OCI-LY1 (cell line): ENCODE measurements at regions not wholly inside any gene's neighbourhood (a gene's known extent, or its start where the extent isn't known, plus 50 kb on each side); places are given as distances from the start of the nearest gene placed in this dataset.

ENCODE experiments used
- H2AFZ ChIP-seq: fragments of 200-600 bp; sonication (generic), shearing (Covaris generic); 2 replicates; pipeline ENCODE4 v1.6.0; 2014; ENCODE audit warnings: antibody characterized with exemption, mild to moderate bottlenecking, low read length
- H3F3A ChIP-seq: fragments of 200-600 bp; sonication (generic), shearing (Covaris generic); 2 replicates; pipeline ENCODE4 v1.6.0; 2014; ENCODE audit warnings: mild to moderate bottlenecking, antibody characterized with exemption, low read length, moderate library complexity; ENCODE audit not compliant: insufficient read depth
- H3K27ac ChIP-seq: fragments of 200-600 bp; sonication (generic); 2 replicates; pipeline ENCODE4 v1.5.1; 2014; ENCODE audit warnings: low read length, mixed run types, mild to moderate bottlenecking, low read depth; ENCODE audit not compliant: poor library complexity, severe bottlenecking
- H3K27me3 ChIP-seq: fragments of 200-600 bp; sonication (generic); 2 replicates; pipeline ENCODE4 v1.6.0; 2014; ENCODE audit warnings: antibody characterized with exemption, mild to moderate bottlenecking, low read length, moderate library complexity; ENCODE audit not compliant: insufficient read depth
- H3K36me3 ChIP-seq: fragments of 200-600 bp; sonication (generic); 2 replicates; pipeline ENCODE4 v1.6.1; 2014; ENCODE audit warnings: mild to moderate bottlenecking, antibody characterized with exemption, low read length, moderate library complexity, mixed read lengths; ENCODE audit not compliant: insufficient read depth
- H3K4me1 ChIP-seq: fragments of 200-600 bp; sonication (generic); 2 replicates; pipeline ENCODE4 v1.5.1; 2014; ENCODE audit warnings: mild to moderate bottlenecking, low read length, moderate library complexity; ENCODE audit not compliant: insufficient read depth, severe bottlenecking
- H3K4me2 ChIP-seq: fragments of 200-600 bp; sonication (generic), shearing (Covaris generic); 2 replicates; pipeline ENCODE4 v1.6.1; 2014; ENCODE audit warnings: low read length
- H3K4me3 ChIP-seq: fragments of 200-600 bp; sonication (generic); 2 replicates; pipeline ENCODE4 v1.5.1; 2014; ENCODE audit warnings: low read length, low read depth, mild to moderate bottlenecking, mixed read lengths; ENCODE audit not compliant: poor library complexity, severe bottlenecking
- H3K79me2 ChIP-seq: fragments of 200-600 bp; shearing (Covaris generic); 2 replicates; pipeline ENCODE4 v1.6.1; 2016; ENCODE audit warnings: mixed run types, low read length, mixed read lengths; ENCODE audit not compliant: insufficient read depth
- H3K9ac ChIP-seq: fragments of 200-600 bp; sonication (generic), shearing (Covaris generic); 2 replicates; pipeline ENCODE4 v1.6.1; 2014; ENCODE audit warnings: mild to moderate bottlenecking, low read length, mixed read lengths
- H3K9me2 ChIP-seq: fragments of 200-600 bp; sonication (generic), shearing (Covaris generic); 2 replicates; pipeline ENCODE4 v1.6.1; 2014; ENCODE audit warnings: low read depth, mild to moderate bottlenecking, low read length, mixed read lengths
- H3K9me3 ChIP-seq: fragments of 200-600 bp; shearing (Covaris generic); 2 replicates; pipeline ENCODE4 v1.6.1; 2014; ENCODE audit warnings: low read length, mixed read lengths
- H4K20me1 ChIP-seq: fragments of 200-600 bp; sonication (generic), shearing (Covaris generic); 2 replicates; pipeline ENCODE4 v1.6.0; 2016; ENCODE audit warnings: mild to moderate bottlenecking, low read length; ENCODE audit not compliant: insufficient read depth
- CTCF ChIP-seq: fragments of 200-600 bp; sonication (generic), shearing (Covaris generic); IDR thresholded peaks from 2 replicates; pipeline ENCODE4 v1.5.1; 2017; ENCODE audit warnings: mild to moderate bottlenecking, antibody characterized with exemption, low read length, moderate library complexity, mixed read lengths
- EZH2 ChIP-seq: fragments of 200-600 bp; sonication (generic), shearing (Covaris generic); IDR thresholded peaks from 2 replicates; pipeline ENCODE4 v1.8.0; 2017; ENCODE audit warnings: borderline replicate concordance, mixed run types, mild to moderate bottlenecking, antibody characterized with exemption, low read length, moderate library complexity, mixed read lengths

GRCh38 chr7:95674101-95674500 is 77.8 kb upstream of the PDK4 start:
- no peaks in the 10 kb centered on the region for H3K27me3 ChIP-seq
- H3K9me2 ChIP-seq = no peaks in the 10 kb centered on the region
- no peaks in the 10 kb centered on the region for H3K9me3 ChIP-seq
- H3K4me2 ChIP-seq = no peak overlapping the region
- H3K9ac ChIP-seq = no peak overlapping the region
- no peaks in the 10 kb centered on the region for H4K20me1 ChIP-seq
- H3K36me3 ChIP-seq = no peaks in the 10 kb centered on the region
- TF ChIP-seq CTCF (no peak), EZH2 (no peak)
- H3K4me3 ChIP-seq = no peak overlapping the region
- H3K79me2 ChIP-seq = no peaks in the 10 kb centered on the region
- H2AFZ ChIP-seq = no peak overlapping the region
- H3F3A ChIP-seq = no peaks in the 10 kb centered on the region
- H3K27ac ChIP-seq = no peak overlapping the region
- H3K4me1 ChIP-seq = no peaks in the 10 kb centered on the region

DNA sequence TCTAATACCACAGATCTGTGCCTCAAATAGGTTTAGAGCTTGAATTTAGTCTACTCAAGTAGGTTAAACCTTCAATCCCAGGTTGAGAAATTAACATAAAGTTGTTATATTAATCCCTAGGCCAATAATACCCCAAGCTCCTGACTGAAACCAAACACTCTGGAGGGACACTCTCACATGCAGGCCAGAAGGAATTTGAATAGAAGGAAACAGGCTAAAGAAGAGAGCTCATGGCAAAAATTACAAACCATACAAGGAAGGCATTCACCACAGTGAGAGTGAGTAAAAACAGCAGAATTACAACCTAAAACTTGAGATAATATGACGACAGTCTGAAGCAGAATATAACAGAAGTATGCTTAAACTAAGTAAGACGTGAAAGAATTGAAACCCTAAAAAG is 76.1 kb upstream of the PDK4 start:
- no peak overlapping the region for H2AFZ ChIP-seq
- no peaks in the 10 kb centered on the region for H3K9me3 ChIP-seq
- no peaks in the 10 kb centered on the region for H4K20me1 ChIP-seq
- H3K27ac ChIP-seq = no peak overlapping the region
- H3K27me3 ChIP-seq = no peaks in the 10 kb centered on the region
- no peaks in the 10 kb centered on the region for H3F3A ChIP-seq
- no peak overlapping the region for H3K4me2 ChIP-seq
- no peaks in the 10 kb centered on the region for H3K79me2 ChIP-seq
- no peaks in the 10 kb centered on the region for H3K36me3 ChIP-seq
- no peak overlapping the region for H3K9ac ChIP-seq
- no peaks in the 10 kb centered on the region for H3K4me1 ChIP-seq
- TF ChIP-seq EZH2 (no peak), CTCF (no peak)
- no peak overlapping the region for H3K4me3 ChIP-seq
- H3K9me2 ChIP-seq = no peaks in the 10 kb centered on the region

DNA sequence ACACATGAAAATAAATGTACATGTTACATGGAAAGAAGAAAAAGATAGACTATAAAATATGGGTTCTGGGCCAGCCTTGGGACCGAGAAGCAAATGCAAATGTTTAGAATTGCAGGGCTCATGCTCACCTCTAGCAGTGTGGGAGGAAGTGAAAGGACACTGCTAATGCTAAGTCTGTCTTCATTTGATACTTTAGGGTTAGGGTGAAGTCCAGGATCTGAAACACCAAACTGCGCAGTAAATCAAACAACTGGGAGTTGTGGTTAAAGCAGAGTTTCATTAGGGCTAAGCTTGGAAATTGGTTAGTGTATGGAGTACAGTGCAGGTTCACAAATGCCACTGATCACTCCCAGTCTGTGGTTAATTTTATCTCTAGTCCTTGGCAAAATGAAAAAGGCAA is 73.2 kb upstream of the PDK4 start:
- Histone ChIP-seq H3K9ac (no peak overlapping the region), H3K4me3 (no peak overlapping the region), H3K27ac (no peak overlapping the region), H3K9me2 (no peaks in the 10 kb centered on the region), H3K9me3 (no peaks in the 10 kb centered on the region), H3K36me3 (no peaks in the 10 kb centered on the region), H4K20me1 (no peaks in the 10 kb centered on the region), H3F3A (no peaks in the 10 kb centered on the region), H2AFZ (no peak overlapping the region), H3K79me2 (no peaks in the 10 kb centered on the region), H3K4me2 (no peak overlapping the region), H3K27me3 (no peaks in the 10 kb centered on the region), H3K4me1 (no peaks in the 10 kb centered on the region)
- TF ChIP-seq EZH2 (no peak), CTCF (no peak)
